ENCODE measurements at regions not wholly inside any gene's neighbourhood (a gene's known extent, or its start where the extent isn't known, plus 50 kb on each side); places are given as distances from the start of the nearest gene placed in this dataset.

GRCh38 chr16:86805188-86805587 is 226.8 kb downstream of the FOXL1 start:
- TF ChIP-seq SIN3A (IDR thresholded peaks at IDR 0.05; ENCODE audit: borderline replicate concordance, insufficient read depth, low read length) (no peak), TAF1 (IDR thresholded peaks at IDR 0.05; ENCODE audit: borderline replicate concordance, insufficient read depth, low read length) (no peak), FOXP2 (optimal IDR thresholded peaks at IDR 0.05; ENCODE audit: borderline replicate concordance, extremely low read depth, extremely low read length, insufficient read depth) (no peak), REST (IDR thresholded peaks at IDR 0.05; ENCODE audit: insufficient read depth in 1 of 2, low read depth in 2 of 2, low read length in 2 of 2) (no peak), POLR2AphosphoS5 (IDR thresholded peaks at IDR 0.05; ENCODE audit: low read depth, low read length) (no peak)

DNA sequence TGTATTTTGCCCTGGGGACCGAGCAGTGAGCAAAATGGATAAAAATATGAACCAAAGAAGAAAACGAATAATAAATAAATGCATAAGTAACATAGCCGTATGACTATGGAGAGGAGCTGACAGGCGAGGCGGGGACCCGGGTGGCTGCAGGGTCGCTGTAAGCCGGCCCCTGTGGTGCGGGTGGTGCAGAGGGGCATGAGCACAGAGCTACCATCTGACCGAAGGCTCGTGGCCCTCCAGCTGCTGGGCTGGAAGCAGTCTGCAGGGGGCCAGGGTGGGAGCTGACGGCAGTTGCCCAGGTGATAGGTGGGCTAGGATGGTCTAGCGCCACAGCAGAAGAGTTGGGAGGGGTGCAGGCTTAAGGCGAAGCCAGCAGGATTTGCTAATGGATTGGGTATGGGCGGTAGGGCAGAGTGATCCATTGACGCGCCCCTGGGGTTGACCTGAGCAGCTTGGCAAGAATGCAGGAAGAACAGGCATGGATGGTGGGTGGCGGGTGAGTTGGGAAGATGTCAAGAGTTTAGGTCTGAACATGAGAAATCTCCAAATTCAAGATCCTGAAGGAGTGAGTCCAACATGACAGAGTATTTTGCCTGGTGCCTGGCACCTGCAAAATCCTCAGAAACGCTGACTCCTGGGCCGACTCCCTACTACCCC is 228.0 kb downstream of the FOXL1 start:
- no peak for TF ChIP-seq REST (IDR thresholded peaks at IDR 0.05; ENCODE audit: insufficient read depth in 1 of 2, low read depth in 2 of 2, low read length in 2 of 2)
- no peak for TF ChIP-seq FOXP2 (optimal IDR thresholded peaks at IDR 0.05; ENCODE audit: borderline replicate concordance, extremely low read depth, extremely low read length, insufficient read depth)
- no peak for TF ChIP-seq TAF1 (IDR thresholded peaks at IDR 0.05; ENCODE audit: borderline replicate concordance, insufficient read depth, low read length)
- TF ChIP-seq POLR2AphosphoS5 (IDR thresholded peaks at IDR 0.05; ENCODE audit: low read depth, low read length) = no peak
- no peak for TF ChIP-seq SIN3A (IDR thresholded peaks at IDR 0.05; ENCODE audit: borderline replicate concordance, insufficient read depth, low read length)

DNA sequence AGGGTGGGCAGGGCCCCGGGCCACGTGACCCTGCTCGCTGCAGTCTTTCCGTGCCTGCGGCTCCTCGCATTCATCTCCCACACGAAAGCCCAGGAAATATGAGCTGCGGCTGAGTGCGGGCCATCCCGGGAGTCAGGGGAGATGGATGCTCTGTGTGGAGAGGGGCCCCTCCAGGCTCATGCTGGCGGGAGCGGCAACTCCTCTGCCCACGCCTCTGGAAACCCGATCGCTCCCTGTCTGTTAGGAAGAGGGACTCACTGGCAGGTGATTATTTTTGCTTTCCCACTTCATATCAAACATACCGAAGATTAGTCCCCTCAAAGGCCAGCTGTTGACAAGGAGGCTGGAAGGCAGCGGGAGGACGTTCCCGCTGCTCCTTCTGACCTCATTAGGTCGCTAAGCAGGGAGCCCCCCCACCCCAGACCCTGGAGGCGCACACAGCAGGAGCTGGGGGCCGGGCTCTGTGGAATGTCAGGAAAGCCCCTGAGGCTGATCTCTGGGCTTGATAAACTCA is 228.5 kb downstream of the FOXL1 start:
- TF ChIP-seq FOXP2 (optimal IDR thresholded peaks at IDR 0.05; ENCODE audit: borderline replicate concordance, extremely low read depth, extremely low read length, insufficient read depth) (no peak), SIN3A (IDR thresholded peaks at IDR 0.05; ENCODE audit: borderline replicate concordance, insufficient read depth, low read length) (no peak), REST (IDR thresholded peaks at IDR 0.05; ENCODE audit: insufficient read depth in 1 of 2, low read depth in 2 of 2, low read length in 2 of 2) (no peak), POLR2AphosphoS5 (IDR thresholded peaks at IDR 0.05; ENCODE audit: low read depth, low read length) (no peak), TAF1 (IDR thresholded peaks at IDR 0.05; ENCODE audit: borderline replicate concordance, insufficient read depth, low read length) (no peak)

DNA sequence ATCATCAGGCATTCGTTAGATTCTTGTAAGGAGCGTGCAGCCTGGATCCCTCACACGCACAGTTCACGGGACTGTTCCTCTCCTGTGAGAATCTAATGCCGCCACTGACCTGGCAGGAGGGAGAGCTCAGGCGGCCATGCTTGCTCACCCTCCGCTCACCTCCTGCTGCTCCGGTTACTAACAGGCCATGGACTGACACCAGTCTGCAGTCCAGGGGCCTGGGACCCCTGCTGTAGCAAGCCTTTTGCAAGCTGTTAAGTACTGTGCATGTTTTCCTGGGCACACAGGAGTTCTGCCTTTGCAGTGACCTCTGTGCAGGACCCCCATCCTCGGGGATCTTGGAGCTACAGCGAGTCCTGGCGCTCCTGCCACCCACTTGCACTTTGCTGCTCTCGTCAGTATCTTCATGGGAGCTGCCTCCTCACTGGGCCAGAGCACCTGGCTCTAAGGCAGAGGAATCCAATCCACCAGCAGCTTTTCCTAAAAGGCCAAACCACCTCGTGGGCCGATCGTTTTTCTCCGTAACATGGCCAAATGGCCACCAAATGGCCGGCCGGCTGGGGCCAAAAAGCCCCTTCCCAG is 230.6 kb downstream of the FOXL1 start:
- no peak for TF ChIP-seq REST (IDR thresholded peaks at IDR 0.05; ENCODE audit: insufficient read depth in 1 of 2, low read depth in 2 of 2, low read length in 2 of 2)
- TF ChIP-seq SIN3A (IDR thresholded peaks at IDR 0.05; ENCODE audit: borderline replicate concordance, insufficient read depth, low read length) = no peak
- no peak for TF ChIP-seq POLR2AphosphoS5 (IDR thresholded peaks at IDR 0.05; ENCODE audit: low read depth, low read length)
- no peak for TF ChIP-seq FOXP2 (optimal IDR thresholded peaks at IDR 0.05; ENCODE audit: borderline replicate concordance, extremely low read depth, extremely low read length, insufficient read depth)
- TF ChIP-seq TAF1 (IDR thresholded peaks at IDR 0.05; ENCODE audit: borderline replicate concordance, insufficient read depth, low read length) = no peak
